ENCODE measurements at regions not wholly inside any gene's neighbourhood (a gene's known extent, or its start where the extent isn't known, plus 50 kb on each side); places are given as distances from the start of the nearest gene placed in this dataset.

- no peak for DNase-seq (ENCODE audit: low read depth, low spot score)
- in situ Hi-C loops (cut with HindIII; ENCODE audit: low sequenced_read_pairs), result no loop called here
- TF ChIP-seq CTCF (IDR thresholded peaks at IDR 0.05; ENCODE audit: low read depth, low read length), result no peak
- H3K4me3 ChIP-seq (ENCODE audit: low read depth, low read length), result no peak overlapping the region
Measured at GRCh38 chr6:114404339-114404955, 61.6 kb upstream of the HS3ST5 start.

- DNase-seq (ENCODE audit: low read depth, low spot score), result no peak
- in situ Hi-C loops (cut with HindIII; ENCODE audit: low sequenced_read_pairs), result no loop called here
- no peak overlapping the region for H3K4me3 ChIP-seq (ENCODE audit: low read depth, low read length)
- no peak for TF ChIP-seq CTCF (IDR thresholded peaks at IDR 0.05; ENCODE audit: low read depth, low read length)
Measured at GRCh38 chr6:114403858-114404257, 61.0 kb upstream of the HS3ST5 start.

- H3K4me3 ChIP-seq (ENCODE audit: low read depth, low read length), result no peak overlapping the region
- TF ChIP-seq CTCF (IDR thresholded peaks at IDR 0.05; ENCODE audit: low read depth, low read length), result no peak
- DNase-seq (ENCODE audit: low read depth, low spot score), result no peak
- in situ Hi-C loops (cut with HindIII; ENCODE audit: low sequenced_read_pairs), result no loop called here
Measured at GRCh38 chr6:114398481-114398880, 55.7 kb upstream of the HS3ST5 start.

Data from astrocyte of the spinal cord (primary cell).